RWPE2 (cell line): ENCODE measurements at regions not wholly inside any gene's neighbourhood (a gene's known extent, or its start where the extent isn't known, plus 50 kb on each side); places are given as distances from the start of the nearest gene placed in this dataset.

Source experiments
- ATAC-seq: fragments of 200-7000 bp; cut with Tn5 transposase; 3 replicates; pipeline ENCODE4 v1.9.1; 2021; ENCODE audit warnings: low read depth
- DNase-seq: peaks from one replicate; pipeline ENCODE4 v3.0.0-alpha.2; 2020; ENCODE audit warnings: low spot score
- H3K27ac ChIP-seq: fragments of 450-650 bp; 2 replicates; pipeline ENCODE4 v1.5.1; 2017; ENCODE audit warnings: mild to moderate bottlenecking; ENCODE audit not compliant: poor library complexity, severe bottlenecking
- H3K27me3 ChIP-seq: fragments of 250-450 bp; sonication (Bioruptor Pico); 2 replicates; pipeline ENCODE4 v1.5.1; 2021; ENCODE audit warnings: mild to moderate bottlenecking, moderate library complexity; ENCODE audit not compliant: insufficient read depth, poor library complexity, severe bottlenecking
- H3K36me3 ChIP-seq: fragments of 250-450 bp; sonication (Bioruptor Pico); 2 replicates; pipeline ENCODE4 v1.5.1; 2020; ENCODE audit warnings: low read depth, mild to moderate bottlenecking, moderate library complexity
- H3K4me1 ChIP-seq: fragments of 250-450 bp; sonication (Bioruptor Pico); 2 replicates; pipeline ENCODE4 v1.5.1; 2021; ENCODE audit warnings: mild to moderate bottlenecking, moderate library complexity; ENCODE audit not compliant: insufficient read depth, poor library complexity, severe bottlenecking
- H3K4me3 ChIP-seq: fragments of 250-450 bp; sonication (Bioruptor Pico); 2 replicates; pipeline ENCODE4 v1.5.1; 2021; ENCODE audit warnings: mild to moderate bottlenecking, moderate library complexity; ENCODE audit not compliant: severe bottlenecking
- H3K9me3 ChIP-seq: fragments of 250-450 bp; sonication (Bioruptor Pico); 2 replicates; pipeline ENCODE4 v1.5.1; 2021; ENCODE audit warnings: mild to moderate bottlenecking, moderate library complexity; ENCODE audit not compliant: severe bottlenecking
- CTCF ChIP-seq: fragments of 450-650 bp; IDR thresholded peaks from one replicate; pipeline ENCODE4 v1.5.1; 2017; ENCODE audit warnings: mild to moderate bottlenecking, moderate library complexity; ENCODE audit not compliant: poor library complexity, severe bottlenecking

DNA sequence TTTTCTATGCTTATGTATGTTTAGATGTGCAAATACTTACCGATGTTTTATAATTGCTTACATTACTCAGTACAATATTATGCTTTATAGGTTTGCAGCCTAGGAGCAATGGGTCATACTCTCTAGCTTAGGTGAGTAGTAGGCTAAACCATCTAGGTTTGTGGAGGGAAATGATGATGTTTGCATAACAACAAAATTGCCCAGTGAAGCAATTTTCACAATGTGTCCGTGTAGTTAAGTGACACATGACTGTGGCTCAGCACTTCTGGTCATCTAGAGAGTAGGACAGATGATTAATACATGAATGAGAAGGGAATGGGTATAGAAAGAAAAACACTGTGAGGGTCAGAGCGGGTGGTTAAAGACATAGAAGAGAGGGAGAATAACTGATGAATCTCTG is 2116.2 kb upstream of the PIK3C3 start:
- DNase-seq (no peak), ATAC-seq (no peak)
- no peaks in the 10 kb centered on the region for H3K27me3 ChIP-seq
- TF ChIP-seq CTCF = no peak
- H3K9me3 ChIP-seq = no peaks in the 10 kb centered on the region
- no peak overlapping the region for H3K27ac ChIP-seq
- no peak overlapping the region for H3K4me3 ChIP-seq
- peaks cover 9% of the 10 kb centered on the region for H3K4me1 ChIP-seq
- H3K36me3 ChIP-seq = no peaks in the 10 kb centered on the region

DNA sequence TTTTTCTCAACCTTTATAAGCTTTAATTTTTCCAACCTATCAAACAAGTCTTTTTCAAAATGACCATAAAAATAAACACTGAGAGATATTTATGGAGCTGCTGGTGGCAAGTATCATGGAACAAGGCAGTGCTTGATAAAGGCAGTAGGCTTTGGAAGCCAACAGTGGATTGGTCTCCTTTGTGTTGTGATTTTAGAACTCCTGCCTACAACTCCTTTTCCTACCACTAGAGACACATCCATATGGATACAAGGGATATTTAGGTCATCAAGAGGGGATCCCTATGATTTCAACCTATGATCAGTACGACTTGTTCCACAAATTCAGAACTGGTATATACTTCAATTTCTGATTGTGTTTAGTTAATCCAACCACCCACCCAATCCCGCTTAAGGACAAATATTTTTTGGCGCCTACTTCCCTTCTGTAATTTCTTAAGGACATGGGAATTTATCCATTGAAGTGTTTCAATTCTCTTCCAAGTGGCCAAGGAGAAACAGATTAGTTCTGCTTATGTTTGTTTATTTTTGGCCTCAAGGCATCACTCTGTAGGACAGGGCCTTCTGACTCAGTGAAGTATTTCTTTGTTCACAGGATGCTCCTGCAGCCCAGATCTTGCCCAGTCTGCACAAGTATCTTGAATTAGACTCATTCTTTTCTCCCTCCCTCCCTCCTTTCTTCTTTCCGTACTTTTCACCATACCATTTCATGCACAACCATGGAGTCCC is 2119.6 kb upstream of the PIK3C3 start:
- no peak for DNase-seq
- Histone ChIP-seq H3K9me3 (no peaks in the 10 kb centered on the region), H3K27me3 (no peaks in the 10 kb centered on the region), H3K4me1 (peaks cover 6% of the 10 kb centered on the region), H3K36me3 (no peaks in the 10 kb centered on the region), H3K27ac (no peak overlapping the region), H3K4me3 (no peak overlapping the region)
- TF ChIP-seq CTCF = no peak
- ATAC-seq = no peak

DNA sequence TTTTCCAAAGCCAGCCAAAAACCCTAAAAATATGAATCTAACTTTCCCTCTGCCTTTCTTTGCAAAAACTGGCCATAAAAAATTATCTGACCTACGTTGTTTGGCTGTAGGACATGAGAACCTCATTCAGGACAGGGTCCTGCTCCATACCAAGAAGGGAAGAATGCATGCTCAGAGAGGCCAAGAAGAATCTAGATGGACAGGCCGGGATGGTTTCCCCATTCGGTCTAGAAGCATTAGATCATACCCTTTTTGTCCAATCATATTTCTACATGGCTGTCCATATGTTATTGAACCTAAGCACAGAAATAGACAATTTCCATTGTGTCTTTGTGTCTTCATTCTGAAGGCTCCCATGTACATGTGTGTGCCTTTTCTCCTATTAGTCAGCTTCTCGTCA is 2120.4 kb upstream of the PIK3C3 start:
- Histone ChIP-seq H3K27ac (no peak overlapping the region), H3K4me1 (no peaks in the 10 kb centered on the region), H3K9me3 (no peaks in the 10 kb centered on the region), H3K27me3 (no peaks in the 10 kb centered on the region), H3K36me3 (no peaks in the 10 kb centered on the region), H3K4me3 (no peak overlapping the region)
- DNase-seq (no peak), ATAC-seq (no peak)
- no peak for TF ChIP-seq CTCF

DNA sequence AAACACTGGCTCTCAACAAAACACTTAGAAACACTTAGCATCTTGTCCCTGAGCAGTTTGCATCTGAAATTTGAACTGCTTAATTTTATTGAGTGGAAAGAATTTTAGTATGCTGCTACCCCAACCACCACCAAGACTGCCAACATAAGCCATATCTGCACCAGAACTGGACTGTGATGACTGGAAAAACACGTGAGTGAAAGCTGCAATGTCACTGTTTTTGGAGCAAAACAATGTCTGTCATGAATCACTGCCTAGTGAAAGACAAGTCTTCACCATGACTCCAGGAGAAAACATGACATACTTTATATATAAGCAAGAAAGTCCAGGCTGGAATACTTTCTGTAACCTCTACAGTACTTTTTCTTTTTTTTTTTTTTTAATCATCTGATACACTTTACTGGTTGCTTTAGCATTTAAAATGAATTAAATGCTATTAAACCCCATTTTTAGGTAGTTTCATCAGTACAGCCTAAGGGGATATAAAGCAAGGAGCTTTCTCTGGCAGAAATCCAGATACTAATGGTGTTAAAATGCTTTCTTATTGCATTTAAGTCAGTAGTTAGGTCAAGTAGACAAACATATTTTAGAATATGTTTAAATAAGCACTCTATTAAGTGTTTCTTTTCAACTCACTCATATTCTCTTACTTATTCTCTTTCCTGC is 2129.4 kb upstream of the PIK3C3 start:
- Histone ChIP-seq H3K27ac (no peak overlapping the region), H3K36me3 (no peaks in the 10 kb centered on the region), H3K4me3 (no peak overlapping the region), H3K9me3 (no peaks in the 10 kb centered on the region), H3K27me3 (no peaks in the 10 kb centered on the region), H3K4me1 (no peaks in the 10 kb centered on the region)
- ATAC-seq (no peak), DNase-seq (no peak)
- no peak for TF ChIP-seq CTCF

DNA sequence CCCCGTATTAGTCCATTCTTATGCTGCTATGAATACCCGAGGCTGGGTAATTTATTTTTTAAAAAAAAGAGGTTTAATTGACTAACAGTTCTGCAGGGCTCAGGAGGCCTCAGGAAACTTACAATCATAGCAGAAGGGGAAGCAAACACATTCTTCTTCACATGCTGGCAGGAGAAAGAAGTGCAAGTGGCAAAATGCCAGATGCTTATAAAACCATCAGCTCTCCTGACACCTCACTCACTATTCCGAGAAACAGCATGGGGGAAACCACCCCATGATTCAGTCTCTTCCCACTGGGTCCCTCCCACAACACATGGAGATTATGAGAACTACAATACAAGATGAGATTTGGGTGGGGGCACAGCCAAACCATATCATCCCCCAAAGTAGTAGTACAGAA is 2148.5 kb upstream of the PIK3C3 start:
- no peak for ATAC-seq
- DNase-seq = no peak
- Histone ChIP-seq H3K4me1 (no peaks in the 10 kb centered on the region), H3K27me3 (no peaks in the 10 kb centered on the region), H3K9me3 (peaks cover 2% of the 10 kb centered on the region), H3K27ac (no peak overlapping the region), H3K4me3 (no peak overlapping the region), H3K36me3 (no peaks in the 10 kb centered on the region)
- TF ChIP-seq CTCF = no peak
